Right ventricle myocardium inferior (tissue), 1 donor: ENCODE measurements at regions not wholly inside any gene's neighbourhood (a gene's known extent, or its start where the extent isn't known, plus 50 kb on each side); places are given as distances from the start of the nearest gene placed in this dataset.

Experiments
- ATAC-seq: fragments of 200-7000 bp; cut with Tn5 transposase; one replicate; pipeline ENCODE4 v1.9.1; 2020; ENCODE audit warnings: mild to moderate bottlenecking, moderate library complexity
- DNase-seq: peaks from one replicate; pipeline ENCODE4 v3.0.0; 2021; ENCODE audit errors: missing footprints
- intact Hi-C: fragments of 100-400 bp; cut with DNase I; formaldehyde crosslinking; loops from one replicate; pipeline ENCODE4 v1.11.0; 2022
- donor health status: DM: no; HTN: yes; CAD: no; lungs with severe emphysema.

DNA sequence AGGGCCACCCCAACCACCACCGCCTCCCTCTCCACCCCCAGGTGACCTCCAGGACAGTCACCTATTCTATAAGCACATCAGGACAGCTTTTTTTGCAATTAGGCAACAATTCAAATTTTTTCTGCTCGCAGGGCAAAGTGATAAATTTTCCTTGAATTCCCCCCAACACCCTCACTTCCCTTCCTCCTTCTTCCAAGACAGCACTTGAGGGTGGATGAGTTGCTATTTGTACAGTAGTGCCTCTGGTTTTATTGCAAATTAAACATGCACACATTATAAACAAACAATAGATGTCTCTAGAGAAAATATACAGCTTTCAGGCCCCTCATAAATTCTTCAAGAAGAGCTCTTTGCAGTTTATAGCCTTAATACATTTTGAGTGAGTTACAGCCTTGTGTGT, 80.9 kb upstream of the USP47 start:
- intact Hi-C loops: no loop called here
- no peak for DNase-seq
- no peak for ATAC-seq

DNA sequence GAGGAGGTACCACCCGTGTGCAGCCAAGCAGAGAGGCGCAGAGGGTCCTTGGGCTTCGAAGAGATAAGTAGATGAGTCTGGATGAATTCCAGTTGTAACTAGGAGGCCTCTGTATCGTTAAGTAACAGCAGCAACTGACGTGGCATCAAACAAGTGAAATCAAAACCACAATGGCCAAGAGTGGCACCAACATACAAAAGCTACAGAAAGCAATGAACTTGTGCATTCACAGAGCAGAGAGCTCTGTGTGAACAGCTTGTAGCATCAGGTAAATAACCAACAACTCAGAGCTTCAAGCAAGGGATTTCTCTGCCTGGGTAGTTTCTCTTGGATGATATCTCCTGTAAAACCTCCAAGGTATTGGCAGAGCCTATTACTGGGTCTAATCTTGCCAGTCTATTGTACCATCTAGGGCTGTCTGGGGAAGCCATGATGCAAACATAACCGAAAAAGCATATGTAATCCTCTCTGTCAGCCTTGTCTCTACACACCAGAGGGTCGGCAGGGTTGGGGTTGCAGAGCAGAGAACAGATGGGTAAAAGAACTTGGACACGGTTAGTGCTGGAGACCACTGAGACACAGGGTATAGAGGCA, 83.1 kb upstream of the USP47 start:
- no peak for ATAC-seq
- intact Hi-C loops: no loop called here

DNA sequence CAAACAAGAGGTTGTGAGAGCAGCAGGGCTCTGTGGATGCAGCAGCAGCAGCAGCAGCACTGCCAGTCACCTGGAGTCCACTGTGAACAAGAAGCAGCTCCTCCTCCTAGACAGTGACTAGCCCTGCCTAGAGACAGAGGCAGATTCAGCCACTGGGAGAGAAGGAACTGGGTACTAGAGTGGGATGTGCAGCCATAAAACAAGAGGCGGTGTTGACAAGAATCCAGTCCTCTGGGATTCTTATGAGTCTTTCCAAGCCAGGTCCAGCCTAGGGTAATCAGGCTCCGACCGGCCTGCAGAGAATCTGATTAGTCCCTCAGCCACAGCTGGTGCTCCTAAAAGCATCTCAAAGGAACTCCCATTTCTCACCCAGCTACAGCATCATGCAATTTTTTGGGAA, 83.9 kb upstream of the USP47 start:
- ATAC-seq (no peak), DNase-seq (no peak)
- intact Hi-C loops: no loop called here

More for the DNA sequence above, 83.1 kb upstream of the USP47 start:
- no peak for DNase-seq

DNA sequence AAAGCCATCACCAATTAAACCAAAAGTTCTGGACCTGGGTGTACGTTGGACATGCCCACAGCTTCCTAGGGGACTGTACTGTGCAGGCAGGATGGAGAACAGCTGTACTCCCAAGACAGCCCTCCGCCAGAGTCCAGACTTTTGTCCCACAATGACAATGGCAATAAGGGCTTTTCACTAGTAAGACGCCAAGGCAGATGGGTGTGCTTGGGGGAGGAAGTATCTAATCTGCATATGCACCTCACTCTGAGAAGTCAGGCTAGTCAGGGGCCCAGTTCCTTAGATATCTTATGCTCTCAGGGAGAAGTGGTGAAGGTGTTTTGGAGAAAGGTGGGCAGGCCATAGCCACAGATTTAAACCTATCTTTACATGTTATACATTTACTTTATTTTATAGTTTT, 85.1 kb upstream of the USP47 start:
- ATAC-seq: no peak
- intact Hi-C loops: no loop called here

DNA sequence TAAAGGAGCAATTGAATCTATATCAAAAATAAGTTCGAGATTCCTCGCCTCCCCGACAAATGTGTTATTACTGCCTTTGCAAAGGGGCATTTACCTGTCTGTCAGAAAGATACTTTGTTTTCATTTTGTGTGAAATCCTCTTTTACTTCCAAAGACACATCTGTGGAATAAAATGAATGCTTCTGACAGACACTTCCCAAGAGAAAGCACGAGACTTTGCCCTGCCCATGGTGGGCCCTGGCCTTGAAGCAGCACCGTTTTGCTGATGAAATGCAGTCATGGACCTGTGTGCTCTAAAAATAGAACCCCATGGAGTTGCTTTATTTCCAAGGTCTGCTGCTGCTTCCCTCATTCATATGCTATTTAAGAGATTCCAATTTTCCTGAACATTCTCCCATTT, 85.9 kb upstream of the USP47 start:
- no peak for ATAC-seq
- intact Hi-C loops: no loop called here

More for the DNA sequence above, 85.1 kb upstream of the USP47 start:
- no peak for DNase-seq

DNA sequence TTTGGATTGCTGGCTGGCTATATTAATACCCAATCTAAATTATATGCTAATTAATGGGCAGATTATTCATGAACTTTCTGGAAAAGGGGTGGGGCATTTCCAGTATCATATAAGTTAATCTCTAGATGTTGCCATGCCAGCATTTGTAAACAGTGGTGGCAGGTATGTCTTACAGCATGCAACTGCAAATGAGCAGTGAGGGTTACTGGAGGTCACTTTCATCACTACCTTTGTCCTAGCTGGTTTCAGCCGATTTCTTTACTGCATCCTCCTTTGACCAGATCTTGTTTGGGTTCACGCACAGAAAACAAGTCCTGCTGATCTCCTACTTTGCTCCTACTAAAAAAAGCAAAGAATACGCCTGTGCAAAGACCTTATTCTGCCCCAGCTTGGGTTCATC, 89.1 kb upstream of the USP47 start:
- ATAC-seq (no peak), DNase-seq (no peak)
- intact Hi-C loops: no loop called here

More for the DNA sequence above, 85.9 kb upstream of the USP47 start:
- no peak for DNase-seq

DNA sequence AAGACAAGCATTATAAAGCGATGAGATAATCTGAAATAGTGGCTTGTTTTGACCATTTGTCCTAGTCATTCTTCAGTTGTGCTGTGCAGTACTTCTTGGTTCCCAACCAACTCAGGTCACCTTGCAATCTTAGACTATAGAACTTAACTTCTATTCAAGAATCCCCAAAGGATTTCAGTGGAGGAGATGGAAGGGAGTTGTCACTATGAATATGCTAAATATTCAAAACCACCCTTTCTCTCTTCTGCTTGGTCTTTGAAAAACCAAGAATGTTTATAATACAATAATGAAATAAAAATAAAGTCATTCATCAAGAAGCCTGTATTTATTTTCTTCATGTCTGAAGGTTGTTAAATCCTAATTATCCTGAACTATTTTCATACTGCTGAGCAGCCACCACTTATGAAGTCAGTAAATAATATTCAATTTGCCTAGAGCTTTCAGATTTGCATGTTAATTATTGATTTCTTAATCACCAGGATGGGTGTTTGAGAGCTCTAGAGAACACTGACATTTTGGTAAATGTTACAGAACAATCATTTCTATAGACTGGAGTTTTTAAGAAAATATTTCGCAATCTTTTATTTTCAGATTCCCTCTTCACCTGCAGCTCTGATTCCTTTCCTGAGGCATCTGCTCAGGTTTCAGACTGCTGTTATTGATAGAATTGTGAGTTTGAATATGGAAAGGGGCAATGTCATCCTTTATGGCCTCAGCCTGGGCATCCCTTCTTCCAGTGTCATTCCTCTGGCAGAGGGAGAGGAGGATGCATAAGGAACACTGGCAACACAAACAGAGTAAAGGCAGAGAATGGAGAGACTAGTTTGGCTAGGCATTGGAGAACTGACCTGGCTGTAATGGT, 91.5 kb upstream of the USP47 start:
- ATAC-seq (no peak), DNase-seq (no peak)
- intact Hi-C loops: no loop called here

DNA sequence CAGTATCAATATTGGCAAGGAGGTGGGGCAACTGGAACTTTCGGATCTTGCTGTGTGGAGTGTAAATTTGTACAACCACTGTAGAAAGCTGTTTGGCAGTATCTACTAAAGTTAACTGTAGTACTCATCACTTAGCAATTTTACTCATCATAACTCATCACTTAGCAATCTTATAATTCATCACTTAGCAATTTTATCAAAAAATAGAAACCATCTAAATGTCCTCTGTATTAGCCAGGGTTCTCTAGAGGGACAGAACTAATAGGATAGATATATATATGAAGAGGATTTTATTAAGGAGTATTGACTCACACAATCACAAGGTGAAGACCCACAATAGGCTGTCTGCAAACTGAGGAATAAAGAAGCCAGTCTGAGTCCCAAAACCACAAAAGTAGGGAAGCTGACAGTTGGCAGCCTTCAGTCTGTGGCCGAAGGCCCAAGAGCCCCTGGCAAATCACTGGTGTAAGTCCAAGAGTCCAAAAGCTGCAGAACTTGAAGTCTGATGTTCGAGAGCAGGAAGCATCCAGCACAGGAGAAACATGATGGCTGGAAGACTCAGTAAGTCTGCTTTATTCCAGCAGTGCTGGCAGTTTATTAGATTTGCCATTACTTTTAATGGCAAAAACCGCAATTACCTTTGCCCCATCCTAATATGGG, 92.9 kb upstream of the USP47 start:
- intact Hi-C loops: no loop called here
- no peak for DNase-seq
- no peak for ATAC-seq

DNA sequence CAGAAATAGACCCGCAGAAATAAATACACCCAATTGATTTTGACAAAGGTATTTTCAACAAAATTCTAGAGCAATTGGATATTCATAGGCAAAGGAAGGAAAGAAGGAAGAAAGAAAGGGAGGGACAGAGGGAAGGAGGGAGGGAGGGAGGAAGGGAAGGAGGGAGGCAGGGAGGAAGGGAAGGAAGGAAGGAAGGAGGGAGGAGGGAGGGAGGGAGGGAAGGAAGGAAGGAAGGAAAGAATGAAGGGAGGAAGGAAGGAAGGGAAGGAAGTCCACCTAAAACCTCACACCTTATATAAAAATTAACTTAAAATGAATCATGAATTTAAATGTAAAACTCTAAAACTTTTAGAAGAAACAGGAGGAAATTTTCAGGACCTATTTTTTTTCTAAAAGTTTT, 94.2 kb upstream of the USP47 start:
- intact Hi-C loops: no loop called here
- no peak for DNase-seq

DNA sequence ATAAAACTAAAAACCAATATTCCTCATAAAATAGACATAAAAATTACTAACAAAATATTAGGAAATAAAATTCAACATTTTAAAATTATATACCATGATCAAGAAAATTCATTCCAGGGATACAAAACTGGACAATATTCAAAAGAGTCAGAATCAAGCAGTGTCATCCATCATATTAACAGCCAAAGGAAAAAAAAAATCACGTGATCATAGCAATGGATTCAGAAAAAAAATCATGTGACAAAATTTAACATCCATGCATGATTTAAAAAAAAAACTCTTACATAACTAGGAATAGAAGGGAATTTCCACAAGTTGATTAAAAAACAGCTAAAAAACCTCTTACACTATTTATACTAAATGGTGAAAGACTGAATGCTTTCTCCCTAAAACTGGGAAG, 95.3 kb upstream of the USP47 start:
- intact Hi-C loops: no loop called here
- DNase-seq (no peak), ATAC-seq (no peak)

More for the DNA sequence above, 94.2 kb upstream of the USP47 start:
- no peak for ATAC-seq

DNA sequence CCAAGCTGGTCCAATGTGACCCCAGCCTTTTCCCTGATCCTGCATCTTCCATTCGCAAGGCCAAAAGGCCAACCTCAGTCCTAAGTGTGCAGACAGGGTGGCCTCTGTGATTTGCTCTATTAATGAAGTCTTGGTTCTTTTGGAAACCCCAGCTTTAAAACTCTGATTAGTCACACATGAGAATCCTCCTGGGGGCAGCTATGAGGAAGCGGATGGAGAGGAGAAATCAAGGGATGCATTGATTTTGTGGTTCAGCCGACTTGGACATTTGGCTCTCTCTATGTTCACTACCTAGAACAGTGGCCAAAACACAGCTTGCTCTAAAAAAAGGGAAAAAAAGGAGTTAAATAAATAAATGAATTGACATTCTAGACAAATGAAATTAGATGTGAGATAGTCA, 98.6 kb upstream of the USP47 start:
- DNase-seq (no peak), ATAC-seq (no peak)
- intact Hi-C loops: no loop called here

DNA sequence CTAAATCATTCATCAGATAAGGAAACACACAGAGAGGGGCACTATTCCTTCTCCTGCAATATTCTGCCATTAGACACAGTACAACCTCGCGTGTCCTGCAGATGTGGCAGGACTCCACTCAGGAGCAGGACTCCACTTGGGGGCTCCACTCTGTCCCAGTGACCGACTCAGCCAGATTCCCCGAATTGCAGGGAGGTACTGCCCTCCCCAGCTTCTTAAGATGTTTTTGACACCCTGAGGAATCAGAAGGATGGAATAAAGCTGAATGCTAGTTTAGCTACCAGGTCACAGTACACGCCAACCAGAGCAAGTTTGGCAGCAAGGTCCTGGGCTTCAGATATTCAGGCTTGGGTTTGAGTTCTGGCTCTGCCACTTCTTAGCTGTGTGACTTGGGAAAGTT, 99.3 kb upstream of the USP47 start:
- DNase-seq (no peak), ATAC-seq (no peak)
- intact Hi-C loops: no loop called here

DNA sequence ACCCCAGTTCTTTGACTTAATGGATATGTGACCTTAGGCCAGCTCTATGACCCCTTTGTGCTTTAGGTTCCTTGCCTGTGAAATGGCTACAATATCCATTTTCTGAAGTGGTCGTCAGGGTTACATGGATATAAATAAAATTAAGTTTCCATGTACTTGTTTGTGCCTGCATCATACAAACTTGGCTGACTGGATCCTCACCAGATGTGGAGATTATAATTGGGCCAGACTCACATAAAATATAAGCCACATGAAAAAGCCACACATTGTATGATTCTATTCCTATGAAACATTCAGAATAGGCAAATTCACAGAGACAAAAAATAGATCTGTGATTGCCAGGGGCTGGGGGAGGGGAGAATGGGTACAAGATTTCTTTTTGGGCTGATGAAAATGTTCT, 100.9 kb upstream of the USP47 start:
- intact Hi-C loops: no loop called here
- DNase-seq (no peak), ATAC-seq (no peak)

DNA sequence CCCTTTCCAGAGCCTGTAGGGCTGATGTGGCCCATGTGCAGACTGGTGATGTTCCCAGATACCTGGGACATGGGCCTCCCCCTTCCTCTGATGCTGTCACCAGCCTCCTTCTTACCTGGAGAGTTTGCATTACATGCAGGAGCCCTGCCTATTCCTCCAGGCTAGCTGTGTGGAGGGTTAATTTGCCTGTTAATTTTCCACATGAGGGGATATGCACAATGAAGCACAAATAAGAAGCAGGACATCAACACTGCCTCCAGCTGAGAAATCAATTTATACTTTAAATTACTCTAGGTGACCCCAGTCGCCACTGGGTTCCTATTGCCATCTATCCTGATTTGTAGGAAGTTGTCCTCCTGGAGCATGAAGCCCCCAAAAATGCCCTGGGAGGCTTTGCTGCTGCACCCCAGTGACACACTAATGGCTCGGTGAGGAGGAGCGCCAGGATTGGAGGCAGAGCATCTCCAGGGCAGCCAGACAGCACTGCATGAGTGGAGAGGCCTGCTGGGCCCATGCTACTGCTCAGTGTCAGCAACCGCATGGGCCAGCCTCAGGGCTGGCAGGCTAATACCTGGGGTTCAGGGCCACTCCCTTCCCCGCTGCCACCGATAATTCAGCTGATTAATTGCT, 101.6 kb upstream of the USP47 start:
- ATAC-seq (no peak), DNase-seq (no peak)
- intact Hi-C loops: no loop called here

DNA sequence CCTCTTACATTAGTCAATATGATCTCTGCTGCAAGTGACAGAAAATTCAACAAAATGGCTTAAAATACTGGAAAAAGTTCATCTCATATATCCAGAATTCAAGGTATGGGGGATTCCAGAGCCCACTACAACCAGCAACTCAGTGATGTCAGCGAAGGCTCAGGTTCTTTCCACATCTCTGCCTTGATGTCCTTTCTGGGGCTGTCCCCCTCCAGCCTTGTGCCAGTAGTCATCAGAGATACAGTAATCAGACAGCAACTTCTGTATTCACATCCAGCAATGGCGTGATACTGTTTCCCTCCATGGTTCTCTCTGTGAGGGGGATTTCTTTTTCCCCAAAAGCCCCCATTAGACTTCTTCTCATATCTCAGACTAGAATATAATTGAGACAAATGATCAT, 103.4 kb upstream of the USP47 start:
- intact Hi-C loops: no loop called here
- ATAC-seq: no peak
- no peak for DNase-seq

DNA sequence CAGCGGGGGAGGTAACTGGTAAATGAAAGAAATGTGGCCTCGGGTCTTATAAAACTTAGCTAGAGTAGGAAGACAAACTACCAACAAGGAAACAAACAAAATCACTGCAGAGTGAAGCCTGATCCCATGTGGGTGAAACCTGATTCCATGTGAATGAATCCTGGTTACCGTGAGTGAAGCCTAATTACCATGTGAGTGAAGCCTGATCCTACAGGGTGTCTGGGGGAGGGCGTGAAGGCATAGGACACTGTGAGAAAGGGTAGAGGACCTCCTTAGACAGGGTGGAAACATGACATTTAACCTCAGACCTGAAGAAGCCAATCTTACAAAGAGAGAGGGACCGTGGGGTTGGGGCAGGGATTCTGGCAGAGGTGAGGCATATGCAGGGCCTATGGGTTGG, 106.2 kb upstream of the USP47 start:
- ATAC-seq (no peak), DNase-seq (no peak)
- intact Hi-C loops: no loop called here

DNA sequence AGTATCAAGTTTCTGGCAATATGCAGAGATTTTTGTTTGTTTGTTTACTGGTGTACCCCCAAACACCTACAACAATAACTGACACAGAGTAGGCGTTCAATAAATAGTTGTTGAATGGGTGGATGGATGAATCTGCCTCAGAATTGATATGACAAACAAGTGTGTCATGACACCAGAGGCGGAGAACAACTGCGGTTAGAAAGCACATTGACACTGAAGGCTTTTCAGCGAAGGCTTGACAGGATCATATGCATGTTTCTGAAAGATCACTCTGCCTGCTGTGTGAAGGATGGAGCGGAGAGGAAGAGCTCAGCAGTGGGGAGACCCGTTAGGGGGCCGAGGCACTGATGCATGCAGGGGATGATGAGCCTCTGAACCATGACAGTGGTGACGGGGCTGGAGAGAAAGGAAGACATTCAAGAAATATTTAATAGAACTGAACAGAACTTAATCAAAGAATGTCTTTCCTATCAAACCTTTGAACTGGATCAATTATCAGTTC, 108.5 kb upstream of the USP47 start:
- no peak for DNase-seq
- intact Hi-C loops: no loop called here
- ATAC-seq: no peak

DNA sequence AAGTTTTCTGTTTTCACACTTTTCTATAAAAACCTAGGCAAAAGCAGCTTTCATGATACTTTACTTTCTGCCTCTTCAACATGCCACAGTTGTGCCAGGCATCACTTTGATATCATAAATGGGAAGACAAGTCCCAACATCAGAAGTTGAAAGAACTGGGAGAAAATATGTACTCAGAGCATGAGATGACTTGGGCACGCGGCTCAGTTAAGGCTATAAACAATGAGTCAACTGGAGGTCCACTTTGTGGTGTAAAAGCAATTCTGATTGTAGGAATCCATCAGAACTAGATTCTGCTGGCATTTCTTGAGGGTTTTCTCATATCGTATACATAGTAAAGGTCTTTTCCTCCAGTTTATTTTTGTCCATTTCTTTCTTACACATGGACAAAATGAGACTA, 109.7 kb upstream of the USP47 start:
- intact Hi-C loops: no loop called here
- no peak for DNase-seq
- ATAC-seq: no peak

DNA sequence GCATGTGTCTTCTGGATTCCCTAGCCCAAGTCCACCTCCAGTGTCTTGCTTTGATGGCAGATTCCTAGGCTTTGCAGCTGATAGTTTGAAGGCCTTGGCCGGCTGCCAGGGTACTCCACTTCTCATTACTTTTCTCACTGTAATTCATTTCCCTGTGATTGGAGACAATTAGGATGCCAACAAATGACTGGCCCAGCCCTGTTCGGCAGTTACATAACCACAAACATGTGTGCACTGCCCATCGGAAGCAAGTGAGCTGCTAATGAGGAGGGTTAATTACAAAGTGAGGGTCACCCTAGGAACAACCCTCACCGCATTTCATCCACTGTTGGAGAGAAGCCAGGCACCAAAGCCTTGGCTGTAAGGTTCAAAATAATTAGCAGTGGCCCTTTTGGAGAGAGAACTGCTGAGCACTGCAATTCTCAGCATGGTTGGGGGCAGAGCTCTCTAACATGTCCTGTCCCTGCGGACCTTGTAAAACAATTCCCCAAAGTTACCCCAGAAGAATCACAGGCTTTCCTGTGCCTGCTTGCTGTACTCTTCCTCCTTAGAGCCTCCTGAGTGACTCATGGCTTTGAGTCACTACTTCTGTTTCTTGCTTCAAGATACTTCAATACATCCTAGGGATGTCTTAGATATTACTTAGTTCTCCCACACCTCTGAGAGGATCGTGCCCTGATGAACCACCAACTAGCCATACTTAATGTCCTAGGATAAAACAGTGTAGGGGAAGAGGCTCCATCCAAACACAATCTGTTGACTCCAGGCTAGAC, 109.7 kb upstream of the GALNT18 start:
- no peak for DNase-seq

More for the DNA sequence above, 109.7 kb upstream of the GALNT18 start:
- intact Hi-C loops: no loop called here
- ATAC-seq: no peak
